PC-3 (cell line): ENCODE measurements at regions not wholly inside any gene's neighbourhood (a gene's known extent, or its start where the extent isn't known, plus 50 kb on each side); places are given as distances from the start of the nearest gene placed in this dataset.

ENCODE experiments used
- CTCF ChIP-seq: fragments of 300-600 bp; sonication (generic); conservative IDR thresholded peaks from 2 replicates; pipeline ENCODE4 v1.5.1; 2017; ENCODE audit warnings: antibody characterized with exemption, low read depth, mild to moderate bottlenecking, low read length
- EZH2 ChIP-seq: fragments of 300-600 bp; sonication (generic); IDR thresholded peaks from one replicate; pipeline ENCODE4 v1.6.1; 2017; ENCODE audit warnings: antibody characterized with exemption, mild to moderate bottlenecking, low read length; ENCODE audit not compliant: unreplicated experiment
- EZH2phosphoT487 ChIP-seq: fragments of 300-600 bp; sonication (generic); IDR thresholded peaks from 2 replicates; pipeline ENCODE4 v1.6.1; 2018; ENCODE audit warnings: mild to moderate bottlenecking, antibody characterized with exemption, low read length, borderline replicate concordance

- TF ChIP-seq CTCF (no peak), EZH2 (no peak), EZH2phosphoT487 (no peak)
Measured at GRCh38 chr2:167712275-167712674, 535.1 kb downstream of the STK39 start.
